Mesothelial cell of epicardium (in vitro differentiated cells): ENCODE measurements at regions not wholly inside any gene's neighbourhood (a gene's known extent, or its start where the extent isn't known, plus 50 kb on each side); places are given as distances from the start of the nearest gene placed in this dataset.
A peak's percentile ranks its signal among the peaks of the same experiment; 100 is the strongest.

Experiments used
- DNase-seq, 2 experiments: peaks; one replicate each; pipeline ENCODE4 v3.0.0; 2021; ENCODE audit warnings: low spot score in 2 of 2; ENCODE audit not compliant: unreplicated experiment in 2 of 2
- H3K27ac Mint-ChIP-seq: 2 replicates; pipeline ENCODE4 v1.8.0; 2021; ENCODE audit warnings: mixed read lengths
- H3K27me3 Mint-ChIP-seq: 2 replicates; pipeline ENCODE4 v1.8.0; 2021; ENCODE audit warnings: low read depth, mixed read lengths
- H3K36me3 Mint-ChIP-seq: 2 replicates; pipeline ENCODE4 v1.8.0; 2021; ENCODE audit warnings: mixed read lengths
- H3K4me1 Mint-ChIP-seq: 2 replicates; pipeline ENCODE4 v1.8.0; 2021; ENCODE audit warnings: mixed read lengths
- H3K4me3 Mint-ChIP-seq: 2 replicates; pipeline ENCODE4 v1.8.0; 2021; ENCODE audit warnings: mild to moderate bottlenecking, moderate library complexity, mixed read lengths
- H3K9me3 Mint-ChIP-seq: 2 replicates; pipeline ENCODE4 v1.8.0; 2021; ENCODE audit warnings: mixed read lengths
- TF ChIP-seq, protein P1 (sequence below): fragments of 200-600 bp; sonication (generic); IDR thresholded peaks from one replicate; pipeline ENCODE4 v1.5.0; 2021; ENCODE audit warnings: antibody characterized with exemption; ENCODE audit not compliant: unreplicated experiment

DNA sequence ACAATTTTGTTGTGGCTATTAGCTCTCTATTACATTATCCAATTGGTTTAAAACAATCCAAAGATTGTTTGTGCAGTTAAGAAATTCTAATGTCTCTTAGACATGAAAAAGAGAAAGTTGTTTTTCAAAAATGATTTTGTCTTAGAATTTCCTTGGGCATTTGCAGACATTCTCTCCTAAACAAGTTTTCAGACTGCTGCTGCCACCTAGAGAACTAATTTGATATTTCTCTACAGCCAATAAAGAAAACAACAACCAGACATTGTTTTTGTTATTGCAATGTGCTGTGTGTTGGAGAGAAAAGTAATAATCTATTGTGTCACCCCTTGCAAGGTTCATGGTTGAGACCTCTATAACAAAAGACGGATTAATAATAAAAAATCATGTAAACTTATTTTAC is 119.0 kb upstream of the SYT4 start:
- no peak for DNase-seq
- H3K4me3 Mint-ChIP-seq = no peak overlapping the region
- peaks cover 18% of the 10 kb centered on the region for H3K4me1 Mint-ChIP-seq
- TF ChIP-seq, protein P1, sequence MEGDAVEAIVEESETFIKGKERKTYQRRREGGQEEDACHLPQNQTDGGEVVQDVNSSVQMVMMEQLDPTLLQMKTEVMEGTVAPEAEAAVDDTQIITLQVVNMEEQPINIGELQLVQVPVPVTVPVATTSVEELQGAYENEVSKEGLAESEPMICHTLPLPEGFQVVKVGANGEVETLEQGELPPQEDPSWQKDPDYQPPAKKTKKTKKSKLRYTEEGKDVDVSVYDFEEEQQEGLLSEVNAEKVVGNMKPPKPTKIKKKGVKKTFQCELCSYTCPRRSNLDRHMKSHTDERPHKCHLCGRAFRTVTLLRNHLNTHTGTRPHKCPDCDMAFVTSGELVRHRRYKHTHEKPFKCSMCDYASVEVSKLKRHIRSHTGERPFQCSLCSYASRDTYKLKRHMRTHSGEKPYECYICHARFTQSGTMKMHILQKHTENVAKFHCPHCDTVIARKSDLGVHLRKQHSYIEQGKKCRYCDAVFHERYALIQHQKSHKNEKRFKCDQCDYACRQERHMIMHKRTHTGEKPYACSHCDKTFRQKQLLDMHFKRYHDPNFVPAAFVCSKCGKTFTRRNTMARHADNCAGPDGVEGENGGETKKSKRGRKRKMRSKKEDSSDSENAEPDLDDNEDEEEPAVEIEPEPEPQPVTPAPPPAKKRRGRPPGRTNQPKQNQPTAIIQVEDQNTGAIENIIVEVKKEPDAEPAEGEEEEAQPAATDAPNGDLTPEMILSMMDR = peak; percentile 63
- H3K27ac Mint-ChIP-seq = no peak overlapping the region
- H3K36me3 Mint-ChIP-seq = no peaks in the 10 kb centered on the region
- no peaks in the 10 kb centered on the region for H3K27me3 Mint-ChIP-seq
- H3K9me3 Mint-ChIP-seq = peaks cover 9% of the 10 kb centered on the region

DNA sequence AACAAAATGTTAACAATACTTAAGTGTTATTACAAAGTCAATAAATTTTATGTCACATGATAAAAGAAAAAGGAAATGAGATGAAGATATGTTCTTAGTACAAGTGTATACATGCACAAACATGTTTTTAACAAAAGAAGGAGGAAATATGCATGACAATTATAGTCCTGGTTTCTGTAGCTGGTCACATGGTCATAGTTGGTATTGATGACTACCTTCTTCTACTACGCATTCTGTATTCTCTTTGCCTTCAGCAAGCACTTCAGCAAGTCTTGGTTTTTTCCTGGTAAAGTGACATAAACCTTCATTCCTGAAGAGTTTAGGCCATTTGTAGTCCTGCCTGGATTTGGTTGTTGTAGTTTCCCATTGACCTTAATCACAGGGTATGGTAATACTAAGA is 121.3 kb upstream of the SYT4 start:
- H3K36me3 Mint-ChIP-seq = no peaks in the 10 kb centered on the region
- peaks cover 5% of the 10 kb centered on the region for H3K4me1 Mint-ChIP-seq
- H3K4me3 Mint-ChIP-seq = no peak overlapping the region
- H3K27me3 Mint-ChIP-seq = no peaks in the 10 kb centered on the region
- H3K9me3 Mint-ChIP-seq = peaks cover 27% of the 10 kb centered on the region
- DNase-seq = no peak
- TF ChIP-seq, protein P1 = no peak
- H3K27ac Mint-ChIP-seq = no peak overlapping the region

DNA sequence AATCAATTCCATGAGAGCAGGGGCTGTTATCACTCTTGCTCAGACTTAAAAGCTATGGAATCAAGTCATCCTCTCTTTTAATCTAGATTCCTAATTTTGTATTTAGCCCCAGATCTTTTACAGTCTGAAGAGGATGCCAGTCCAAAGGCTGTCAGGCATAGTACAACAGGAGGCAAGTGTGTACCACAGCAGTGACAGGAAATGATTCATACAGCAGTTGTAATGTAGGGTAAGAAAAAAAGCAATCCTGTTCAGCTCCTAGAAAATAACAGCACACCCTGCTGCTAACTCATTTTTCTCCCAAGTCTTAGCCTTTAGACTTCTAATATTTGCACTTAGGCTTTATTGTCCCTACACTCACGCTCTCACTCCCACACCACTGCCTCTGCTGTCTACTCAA is 127.8 kb upstream of the SYT4 start:
- Mint-ChIP-seq H3K36me3 (no peaks in the 10 kb centered on the region), H3K9me3 (peaks cover 24% of the 10 kb centered on the region), H3K4me3 (no peak overlapping the region), H3K27me3 (no peaks in the 10 kb centered on the region), H3K27ac (no peak overlapping the region), H3K4me1 (no peaks in the 10 kb centered on the region)
- TF ChIP-seq, protein P1 = no peak
- no peak for DNase-seq

DNA sequence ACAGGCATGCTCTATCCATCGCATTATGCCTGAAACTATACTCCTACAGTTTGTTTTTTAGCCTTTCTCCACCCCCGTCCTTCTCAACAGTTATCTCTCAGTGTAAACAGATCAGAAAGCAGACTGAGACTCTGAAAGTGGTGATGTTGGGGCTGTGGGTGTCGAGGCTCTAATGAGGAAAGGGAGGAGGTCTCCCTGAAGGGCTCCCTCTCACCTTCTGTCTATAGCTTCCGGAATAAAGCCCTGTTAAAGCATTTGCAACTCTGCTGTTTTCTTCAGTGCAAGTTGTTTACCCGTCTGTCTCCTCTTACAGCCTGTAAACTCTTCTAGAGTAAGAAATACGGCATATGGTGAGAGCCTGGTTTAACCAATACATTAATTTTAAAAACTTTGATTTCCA is 136.7 kb upstream of the SYT4 start:
- H3K9me3 Mint-ChIP-seq = peaks cover 8% of the 10 kb centered on the region
- H3K4me1 Mint-ChIP-seq = no peaks in the 10 kb centered on the region
- H3K27me3 Mint-ChIP-seq = no peaks in the 10 kb centered on the region

DNA sequence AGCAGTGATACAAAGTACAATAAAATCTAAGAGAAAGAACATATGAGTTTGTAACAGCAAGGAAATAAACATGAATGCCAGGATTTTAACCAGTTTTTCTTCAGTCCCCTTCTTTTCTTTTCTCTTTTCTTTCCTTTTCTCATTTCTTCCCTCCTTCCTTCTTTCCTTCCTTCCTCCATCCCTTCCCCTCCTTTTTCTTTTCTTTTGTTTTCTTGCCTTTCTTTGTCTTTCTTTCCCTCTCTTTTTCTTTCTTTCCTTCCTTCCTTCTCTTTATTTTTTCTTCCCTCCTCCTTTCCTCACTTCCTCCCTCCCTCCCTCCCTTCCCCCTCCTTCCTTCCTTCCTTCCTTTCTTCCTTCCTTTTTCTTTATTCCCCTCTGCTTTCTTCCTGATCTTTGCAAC is 142.8 kb upstream of the SYT4 start:
- TF ChIP-seq, protein P1 = no peak
- no peak overlapping the region for H3K4me3 Mint-ChIP-seq
- no peak overlapping the region for H3K27ac Mint-ChIP-seq
- no peaks in the 10 kb centered on the region for H3K27me3 Mint-ChIP-seq
- H3K9me3 Mint-ChIP-seq = peaks cover 8% of the 10 kb centered on the region
- no peak for DNase-seq
- H3K4me1 Mint-ChIP-seq = no peaks in the 10 kb centered on the region
- H3K36me3 Mint-ChIP-seq = no peaks in the 10 kb centered on the region

More for the DNA sequence above, 136.7 kb upstream of the SYT4 start:
- Mint-ChIP-seq H3K4me3 (no peak overlapping the region), H3K27ac (no peak overlapping the region), H3K36me3 (no peaks in the 10 kb centered on the region)
- DNase-seq = no peak
- TF ChIP-seq, protein P1 = no peak

DNA sequence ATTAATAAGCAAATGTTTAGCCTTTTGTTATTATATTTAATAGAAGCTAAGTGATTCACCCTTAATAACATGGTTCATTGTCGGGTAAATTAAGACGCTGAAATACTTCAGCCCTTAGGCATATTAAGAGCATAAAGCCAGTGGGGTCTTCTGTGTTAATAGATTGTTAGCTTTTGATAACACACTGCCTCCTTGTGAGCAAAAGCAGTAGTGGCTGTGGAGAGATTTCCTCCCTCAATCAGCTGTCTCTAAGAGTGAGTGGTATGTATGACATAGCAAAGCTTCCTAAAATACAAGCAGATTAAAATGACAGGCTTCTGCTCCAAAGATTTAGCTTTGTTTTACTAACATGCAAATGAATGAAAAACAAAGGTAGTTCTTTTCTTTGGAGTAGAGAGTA is 143.7 kb upstream of the SYT4 start:
- no peaks in the 10 kb centered on the region for H3K36me3 Mint-ChIP-seq
- TF ChIP-seq, protein P1 = no peak

More for the DNA sequence above, 143.7 kb upstream of the SYT4 start:
- no peaks in the 10 kb centered on the region for H3K4me1 Mint-ChIP-seq
- H3K27me3 Mint-ChIP-seq = no peaks in the 10 kb centered on the region
- H3K4me3 Mint-ChIP-seq = no peak overlapping the region
- peaks cover 8% of the 10 kb centered on the region for H3K9me3 Mint-ChIP-seq
- H3K27ac Mint-ChIP-seq = no peak overlapping the region
- DNase-seq = no peak
